G401 (cell line): ENCODE measurements at regions not wholly inside any gene's neighbourhood (a gene's known extent, or its start where the extent isn't known, plus 50 kb on each side); places are given as distances from the start of the nearest gene placed in this dataset.

Experiments used
- DNase-seq: peaks from one replicate; pipeline ENCODE4 v3.0.0-alpha.2; 2015; ENCODE audit warnings: low spot score
- in situ Hi-C: cut with HindIII; loops from 2 replicates; pipeline ENCODE4 v1.10.0; 2016; ENCODE audit warnings: low sequenced_read_pairs, mixed read lengths

DNA sequence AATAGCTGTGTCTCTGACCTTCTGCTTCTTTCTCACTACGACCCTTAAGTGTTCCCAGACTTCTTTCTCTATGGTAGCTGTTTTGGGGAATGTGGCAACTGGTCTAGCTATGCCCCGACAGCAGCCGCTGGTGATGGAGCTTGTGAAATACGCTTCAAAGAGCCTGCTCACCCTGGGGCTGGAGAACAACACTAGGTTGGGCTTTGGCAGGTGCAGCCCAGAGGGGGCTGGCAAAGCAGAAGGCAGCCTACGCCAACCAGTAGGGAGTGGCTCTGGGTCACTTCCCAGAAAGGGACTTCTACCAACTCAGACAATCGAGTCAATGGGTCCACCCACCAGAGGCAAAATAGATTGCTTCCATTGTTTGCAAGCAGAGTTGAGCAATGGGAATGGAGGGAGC lies 262.8 kb downstream of the LMO4 start:
- DNase-seq, result no peak
- in situ Hi-C loops, result no loop called here

GRCh38 chr1:87592156-87592555 lies 263.5 kb downstream of the LMO4 start:
- no peak for DNase-seq
- in situ Hi-C loops, result no loop called here

DNA sequence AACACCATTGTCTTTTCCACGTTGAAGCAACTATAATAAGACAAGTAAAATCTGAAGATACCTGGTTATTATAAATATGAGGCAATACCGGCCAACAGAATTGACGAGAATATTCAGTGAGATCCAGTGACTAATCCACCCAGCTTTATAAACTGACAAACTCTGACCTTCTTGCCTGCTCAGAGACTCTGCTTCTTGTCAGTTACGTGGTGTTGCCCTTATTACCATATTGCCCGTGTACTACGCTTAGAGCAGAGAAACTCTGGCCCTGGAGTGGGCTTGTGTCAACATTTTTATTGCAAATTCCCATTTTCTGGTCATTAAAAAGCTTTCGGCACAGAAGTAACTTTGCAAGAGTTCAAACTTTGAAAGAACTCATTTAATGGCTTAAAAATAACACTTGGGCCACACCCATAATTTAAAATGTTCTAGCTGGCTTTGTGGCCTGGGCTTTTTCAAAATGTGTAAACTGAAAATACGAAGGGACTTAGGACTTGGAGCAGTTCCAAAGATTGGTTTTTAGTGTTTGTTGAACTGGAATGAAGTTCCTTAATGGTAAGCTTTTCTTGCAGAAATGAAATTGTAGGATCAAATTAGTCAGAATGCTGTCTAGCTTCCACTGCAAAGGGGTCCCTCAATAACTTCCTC lies 266.2 kb downstream of the LMO4 start:
- in situ Hi-C loops, result no loop called here
- no peak for DNase-seq

DNA sequence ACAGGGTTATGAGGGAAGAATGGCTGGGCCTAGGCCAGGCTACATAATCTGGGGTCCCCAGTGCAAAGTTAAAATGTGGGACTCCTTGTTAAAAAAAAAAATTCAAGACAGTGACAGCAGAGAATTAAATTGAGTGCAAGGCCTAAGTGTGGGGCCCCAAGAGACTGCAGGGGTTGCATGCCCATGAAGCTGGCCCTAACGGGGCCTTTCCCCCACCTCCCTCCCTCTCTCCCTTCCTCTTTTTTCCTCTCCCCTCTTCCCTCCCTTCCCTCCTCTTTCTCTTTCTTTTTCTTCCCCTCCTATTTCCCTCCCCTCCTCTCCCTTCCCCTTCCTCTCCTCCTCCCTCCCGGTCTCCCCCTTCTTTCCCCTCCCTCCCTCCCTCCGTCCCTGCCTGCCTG lies 266.7 kb downstream of the LMO4 start:
- no peak for DNase-seq
- in situ Hi-C loops, result no loop called here

DNA sequence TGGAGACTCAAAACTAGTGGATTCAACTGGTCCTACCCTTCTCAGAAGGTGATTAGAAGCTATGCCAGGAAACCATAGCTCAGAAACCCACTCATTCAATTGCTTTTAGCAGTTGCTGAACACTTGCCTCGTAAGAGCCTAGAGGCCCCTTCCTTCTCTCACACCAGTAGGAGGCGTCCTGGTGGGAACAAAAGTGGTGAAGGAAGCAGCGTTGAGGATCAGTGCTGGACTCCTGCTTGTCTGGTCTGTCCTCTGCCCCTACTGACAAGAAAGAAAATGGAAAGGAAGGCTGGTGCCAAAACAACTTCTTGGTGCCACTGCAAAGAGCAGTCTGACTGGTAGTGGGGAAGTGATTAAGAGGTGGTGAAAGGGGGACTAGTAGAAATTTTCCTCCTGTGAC lies 269.7 kb downstream of the LMO4 start:
- in situ Hi-C loops, result no loop called here

DNA sequence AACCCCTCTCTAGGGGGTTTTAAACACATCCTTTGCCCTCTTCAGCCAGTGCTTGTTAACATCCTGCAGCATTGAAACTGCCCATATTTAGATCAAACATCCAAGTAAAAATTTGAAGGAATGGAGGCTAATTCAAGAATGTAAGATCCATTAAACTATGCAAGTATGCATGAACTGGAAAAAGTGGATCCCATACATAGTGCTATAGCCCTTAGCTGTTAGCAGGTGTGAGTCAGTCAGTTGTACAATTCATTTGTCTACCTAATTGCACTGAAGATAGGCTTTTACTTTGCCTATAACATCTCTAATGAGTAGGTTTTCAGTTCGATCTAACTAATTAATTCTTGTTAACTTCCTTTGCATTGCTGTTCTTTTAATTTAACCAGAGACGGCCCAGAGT lies 270.9 kb downstream of the LMO4 start:
- no peak for DNase-seq
- in situ Hi-C loops, result no loop called here

More for the DNA sequence above, 269.7 kb downstream of the LMO4 start:
- peak; percentile 2 for DNase-seq

GRCh38 chr1:87600055-87600850 lies 271.6 kb downstream of the LMO4 start:
- in situ Hi-C loops, result no loop called here
- no peak for DNase-seq

- no peak for DNase-seq
- in situ Hi-C loops, result no loop called here
Observed at GRCh38 chr1:87600854-87601253, 272.2 kb downstream of the LMO4 start.

DNA sequence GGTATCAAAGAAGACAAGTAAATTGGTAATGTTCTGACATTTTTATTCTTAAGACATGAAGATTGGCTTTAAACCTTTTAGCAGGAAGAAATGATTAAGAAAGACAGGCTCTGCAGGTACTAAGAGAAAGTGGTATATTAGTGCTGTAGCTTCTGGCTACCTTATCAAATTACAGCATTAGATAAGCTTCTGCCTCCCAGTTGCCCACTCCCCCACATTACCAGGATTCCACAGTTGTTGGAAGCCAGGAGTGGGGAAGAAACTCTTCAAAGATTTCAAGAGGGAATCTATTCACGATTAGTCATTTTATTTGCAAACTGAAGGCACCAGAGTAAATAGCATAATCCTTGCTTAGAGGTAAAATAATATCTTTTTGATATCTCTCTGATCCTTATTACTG lies 274.9 kb downstream of the LMO4 start:
- in situ Hi-C loops, result no loop called here
- no peak for DNase-seq

GRCh38 chr1:87612956-87613355 lies 284.3 kb downstream of the LMO4 start:
- in situ Hi-C loops, result no loop called here
- DNase-seq, result no peak

DNA sequence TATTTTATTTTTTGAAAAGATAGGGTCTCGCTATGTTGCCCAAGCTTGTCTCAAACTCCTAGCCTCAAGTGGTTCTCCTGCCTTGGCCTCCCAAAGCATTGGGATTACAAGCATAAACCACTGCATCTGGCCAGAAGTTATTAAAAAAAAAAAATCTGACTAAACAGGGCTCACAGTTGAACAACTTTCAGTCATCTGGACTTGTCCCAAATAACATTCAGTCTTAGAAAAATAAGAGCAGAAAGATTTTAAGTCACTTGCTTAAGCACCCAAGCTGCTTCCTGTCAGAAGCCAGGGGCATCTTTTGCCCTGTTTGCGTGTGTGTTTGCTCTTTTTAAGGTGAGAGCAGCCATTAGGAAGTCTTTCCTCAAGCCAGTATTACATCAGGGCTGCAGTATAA lies 286.8 kb downstream of the LMO4 start:
- in situ Hi-C loops, result no loop called here
- DNase-seq, result no peak

DNA sequence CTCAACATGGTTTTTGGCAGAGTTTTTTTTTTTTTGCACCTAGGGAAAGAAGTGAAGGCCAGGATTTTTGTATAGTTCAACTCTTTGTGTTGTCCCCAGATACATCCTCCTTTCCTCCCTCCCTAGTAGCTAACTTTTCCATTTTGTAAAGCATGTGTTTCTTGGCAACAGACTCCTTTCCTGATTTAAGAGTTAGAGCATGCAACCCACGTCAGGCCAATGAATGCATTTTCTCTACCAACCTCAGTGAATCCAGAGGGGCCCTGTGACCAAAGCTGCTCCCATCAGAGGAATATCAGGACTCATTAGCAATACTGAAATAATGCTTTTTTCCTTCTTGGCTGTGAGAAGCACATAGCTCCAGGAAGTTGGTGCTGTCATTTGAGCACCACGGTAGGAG lies 287.2 kb downstream of the LMO4 start:
- DNase-seq, result no peak
- in situ Hi-C loops, result no loop called here

GRCh38 chr1:87620807-87621206 lies 292.1 kb downstream of the LMO4 start:
- in situ Hi-C loops, result no loop called here
- no peak for DNase-seq

GRCh38 chr1:87629673-87630072 lies 301.0 kb downstream of the LMO4 start:
- in situ Hi-C loops, result no loop called here
- no peak for DNase-seq

DNA sequence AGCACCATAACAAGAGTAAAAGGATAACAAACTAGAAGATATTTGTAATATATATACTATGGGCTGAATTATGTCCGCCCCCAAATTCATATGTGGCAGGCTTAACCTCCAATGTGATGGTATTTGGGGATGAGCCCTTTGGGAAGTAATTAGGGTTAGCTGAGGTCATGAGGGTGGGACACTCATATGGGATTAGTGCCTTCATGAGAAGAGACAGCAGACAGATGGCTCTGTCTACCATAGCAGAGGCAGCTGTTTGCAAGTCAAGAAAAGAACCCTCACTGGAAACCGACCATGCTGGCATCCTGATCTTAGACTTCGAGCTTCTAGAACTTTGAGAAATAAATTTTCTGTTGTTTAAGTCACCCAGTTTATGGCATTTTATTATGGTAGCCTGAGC lies 303.6 kb downstream of the LMO4 start:
- in situ Hi-C loops, result no loop called here
- no peak for DNase-seq

GRCh38 chr1:87636198-87636892 lies 307.7 kb downstream of the LMO4 start:
- in situ Hi-C loops, result no loop called here
- no peak for DNase-seq

GRCh38 chr1:87638636-87639035 lies 310.0 kb downstream of the LMO4 start:
- DNase-seq, result no peak
- in situ Hi-C loops, result no loop called here

DNA sequence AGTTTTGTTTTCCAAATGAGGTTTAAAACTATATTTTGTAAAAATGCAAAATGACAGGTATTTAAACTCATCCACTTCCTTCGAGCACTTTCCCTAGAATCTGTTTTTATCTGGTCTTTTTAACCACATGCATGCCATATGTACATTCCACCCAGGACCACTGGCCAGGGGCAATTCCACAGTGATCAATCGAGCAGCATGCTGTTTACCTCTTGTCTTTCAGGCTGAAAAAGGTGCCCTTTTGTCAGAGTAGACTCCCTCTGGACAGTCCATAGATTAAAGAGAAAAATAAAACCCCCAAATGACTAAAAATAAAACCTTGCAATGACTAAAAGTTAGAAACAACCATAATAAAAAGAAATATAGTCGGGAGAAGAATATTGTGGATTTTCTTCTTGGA lies 313.3 kb downstream of the LMO4 start:
- in situ Hi-C loops, result no loop called here
- DNase-seq, result no peak

- no peak for DNase-seq
- in situ Hi-C loops, result no loop called here
Observed at GRCh38 chr1:87642581-87643221, 314.0 kb downstream of the LMO4 start.

- DNase-seq, result no peak
- in situ Hi-C loops, result no loop called here
Observed at GRCh38 chr1:87644033-87644578, 315.4 kb downstream of the LMO4 start.
